ENCODE measurements at regions not wholly inside any gene's neighbourhood (a gene's known extent, or its start where the extent isn't known, plus 50 kb on each side); places are given as distances from the start of the nearest gene placed in this dataset.

DNA sequence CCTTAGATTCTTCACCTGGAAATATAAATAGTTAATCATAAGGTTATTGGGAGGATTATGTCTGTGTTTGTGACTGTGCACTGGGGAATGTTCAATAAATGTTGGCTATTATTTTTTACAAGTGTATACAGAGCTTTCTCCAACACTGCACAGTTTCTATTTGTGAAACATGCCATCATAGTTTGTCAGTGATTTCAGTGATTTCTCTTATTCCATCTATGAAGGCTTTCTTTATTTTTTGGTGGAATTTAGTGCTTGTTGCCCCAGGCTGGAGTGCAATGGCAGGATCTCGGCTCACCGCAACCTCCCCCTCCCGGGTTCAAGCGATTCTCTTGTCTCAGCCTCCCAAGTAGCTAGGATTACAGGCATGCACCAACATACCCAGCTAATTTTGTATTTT, 545.0 kb upstream of the GRM7 start:
- Histone ChIP-seq H3K9me1 (ENCODE audit: control insufficient read depth, insufficient read depth, low read length) (no peaks in the 10 kb centered on the region), H3K4me2 (ENCODE audit: insufficient read depth, low read length) (no peak overlapping the region), H3K4me1 (replicated peaks in 1 of 2; ENCODE audit: control insufficient read depth in 2 of 2, insufficient read depth in 2 of 2, low read length in 2 of 2) (no peaks in the 10 kb centered on the region), H3K4me3 (no peak overlapping the region), H4K20me1 (replicated peaks; ENCODE audit: control insufficient read depth, insufficient read depth, low read length) (no peaks in the 10 kb centered on the region), H3K79me2 (ENCODE audit: control insufficient read depth, insufficient read depth, low read length) (no peaks in the 10 kb centered on the region), H3K36me3 (ENCODE audit: control insufficient read depth, insufficient read depth, low read length) (no peaks in the 10 kb centered on the region), H3K27ac (ENCODE audit: extremely low read depth, low read depth, low read length) (no peak overlapping the region), H3K9ac (ENCODE audit: insufficient read depth in 1 of 2, low read depth in 2 of 2, low read length in 2 of 2) (no peak overlapping the region), H3K27me3 (ENCODE audit: control insufficient read depth in 2 of 2, insufficient read depth in 2 of 2, low read length in 2 of 2) (no peaks in the 10 kb centered on the region), H3K9me3 (replicated peaks; ENCODE audit: control insufficient read depth, insufficient read depth, low read depth, low read length) (no peaks in the 10 kb centered on the region), H2AFZ (ENCODE audit: low read depth, low read length) (no peak overlapping the region)
- ChIA-PET CTCF (ENCODE audit: low intra/inter-chr PET ratio) (interaction anchor here (0.6 kb wide), 1 partner anchor 342 kb away, joined by 3 read pairs; no protein-coding TSS in a partner anchor), POLR2A (interaction anchor here (0.7 kb wide), 1 partner anchor 302 kb away, joined by 6 read pairs; no protein-coding TSS in a partner anchor)
- intact Hi-C loops (cut with micrococcal nuclease) = no loop called here
- 0% methylated on average over 4 of the region's 4 CpGs for WGBS (ENCODE audit: insufficient coverage, low coverage, missing lambda C conversion rate)
- BruUV-seq (replicated peaks) = no TSS peak
- DNase-seq (ENCODE audit: extremely low read depth in 1 of 4, low spot score in 3 of 4) = no peak
- TF ChIP-seq NR3C1 (CRISPR knock-in tag; IDR thresholded peaks at IDR 0.05) (no peak), MXD1 (CRISPR knock-in tag; IDR thresholded peaks at IDR 0.05; ENCODE audit: borderline replicate concordance, poor library complexity, severe bottlenecking) (no peak), ZNF695 (CRISPR knock-in tag; IDR thresholded peaks at IDR 0.05) (no peak), AFF4 (CRISPR knock-in tag; IDR thresholded peaks at IDR 0.05) (no peak), RUNX1 (IDR thresholded peaks at IDR 0.05; ENCODE audit: low read depth) (no peak), NUFIP1 (IDR thresholded peaks at IDR 0.05; ENCODE audit: partially characterized antibody) (no peak), WHSC1 (IDR thresholded peaks at IDR 0.05; ENCODE audit: low read length) (no peak), BRD9 (IDR thresholded peaks at IDR 0.05; ENCODE audit: low read depth, partially characterized antibody) (no peak), ZNF830 (CRISPR knock-in tag; IDR thresholded peaks at IDR 0.05) (no peak), MCM7 (IDR thresholded peaks at IDR 0.05) (no peak), IRF2 (CRISPR knock-in tag; IDR thresholded peaks at IDR 0.05) (no peak), NCOA4 (IDR thresholded peaks at IDR 0.05; ENCODE audit: partially characterized antibody) (no peak), SIN3B (IDR thresholded peaks at IDR 0.05; ENCODE audit: low read depth) (no peak), ZNF764 (CRISPR knock-in tag; IDR thresholded peaks at IDR 0.05; ENCODE audit: low read depth) (no peak), ATF1 (CRISPR knock-in tag; IDR thresholded peaks at IDR 0.05) (no peak), ATF1 (tag; IDR thresholded peaks at IDR 0.05) (no peak), SAFB2 (IDR thresholded peaks at IDR 0.05; ENCODE audit: borderline replicate concordance, low read depth, low read length, severe bottlenecking) (no peak), HDAC1 (IDR thresholded peaks at IDR 0.05) (no peak)
- TF ChIP-seq, protein P1, sequence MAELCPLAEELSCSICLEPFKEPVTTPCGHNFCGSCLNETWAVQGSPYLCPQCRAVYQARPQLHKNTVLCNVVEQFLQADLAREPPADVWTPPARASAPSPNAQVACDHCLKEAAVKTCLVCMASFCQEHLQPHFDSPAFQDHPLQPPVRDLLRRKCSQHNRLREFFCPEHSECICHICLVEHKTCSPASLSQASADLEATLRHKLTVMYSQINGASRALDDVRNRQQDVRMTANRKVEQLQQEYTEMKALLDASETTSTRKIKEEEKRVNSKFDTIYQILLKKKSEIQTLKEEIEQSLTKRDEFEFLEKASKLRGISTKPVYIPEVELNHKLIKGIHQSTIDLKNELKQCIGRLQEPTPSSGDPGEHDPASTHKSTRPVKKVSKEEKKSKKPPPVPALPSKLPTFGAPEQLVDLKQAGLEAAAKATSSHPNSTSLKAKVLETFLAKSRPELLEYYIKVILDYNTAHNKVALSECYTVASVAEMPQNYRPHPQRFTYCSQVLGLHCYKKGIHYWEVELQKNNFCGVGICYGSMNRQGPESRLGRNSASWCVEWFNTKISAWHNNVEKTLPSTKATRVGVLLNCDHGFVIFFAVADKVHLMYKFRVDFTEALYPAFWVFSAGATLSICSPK (IDR thresholded peaks at IDR 0.05; ENCODE audit: borderline replicate concordance) = no peak
- TF ChIP-seq, protein P2, sequence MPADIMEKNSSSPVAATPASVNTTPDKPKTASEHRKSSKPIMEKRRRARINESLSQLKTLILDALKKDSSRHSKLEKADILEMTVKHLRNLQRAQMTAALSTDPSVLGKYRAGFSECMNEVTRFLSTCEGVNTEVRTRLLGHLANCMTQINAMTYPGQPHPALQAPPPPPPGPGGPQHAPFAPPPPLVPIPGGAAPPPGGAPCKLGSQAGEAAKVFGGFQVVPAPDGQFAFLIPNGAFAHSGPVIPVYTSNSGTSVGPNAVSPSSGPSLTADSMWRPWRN (IDR thresholded peaks at IDR 0.05; ENCODE audit: low read depth) = no peak
- FAIRE-seq = no peak
- no peak for ATAC-seq
- in situ Hi-C loops (cut with MboI) = no loop called here
